T-helper 9 cell (primary cell): ENCODE measurements at regions not wholly inside any gene's neighbourhood (a gene's known extent, or its start where the extent isn't known, plus 50 kb on each side); places are given as distances from the start of the nearest gene placed in this dataset.

Experiments used
- DNase-seq: peaks from one replicate; pipeline ENCODE4 v3.0.0-alpha.2; 2020

GRCh38 chr12:13486794-13487193, 290.3 kb downstream of the EMP1 start:
- DNase-seq, result no peak

- no peak for DNase-seq
Measured at GRCh38 chr12:13478650-13479181, 282.2 kb downstream of the EMP1 start.

GRCh38 chr12:13474381-13474780, 277.9 kb downstream of the EMP1 start:
- DNase-seq, result no peak

- no peak for DNase-seq
Measured at GRCh38 chr12:13472690-13473089, 276.2 kb downstream of the EMP1 start.

- DNase-seq, result no peak
Measured at GRCh38 chr12:13471471-13471870, 274.9 kb downstream of the EMP1 start.

DNA sequence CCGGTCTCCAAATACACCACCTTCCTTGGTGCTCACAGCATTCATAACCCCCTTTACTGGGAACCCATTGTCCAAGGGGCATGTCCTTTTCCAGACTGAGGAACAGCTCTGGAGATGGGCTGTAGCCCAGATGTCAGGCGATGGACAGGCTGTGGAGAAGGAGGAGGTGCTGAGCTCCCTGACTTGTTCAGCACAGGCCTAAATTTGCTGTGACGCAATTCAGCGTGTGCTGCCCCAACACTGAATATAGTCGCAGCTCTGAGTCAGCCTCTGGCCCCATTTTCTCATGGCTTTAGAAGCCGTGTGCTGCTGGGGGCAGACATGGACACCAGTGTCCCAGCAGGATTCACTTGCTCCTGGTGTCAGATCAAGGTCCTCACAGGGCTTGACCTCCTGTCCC, 269.1 kb downstream of the EMP1 start:
- DNase-seq, result no peak

GRCh38 chr12:13463189-13463588, 266.7 kb downstream of the EMP1 start:
- no peak for DNase-seq

DNA sequence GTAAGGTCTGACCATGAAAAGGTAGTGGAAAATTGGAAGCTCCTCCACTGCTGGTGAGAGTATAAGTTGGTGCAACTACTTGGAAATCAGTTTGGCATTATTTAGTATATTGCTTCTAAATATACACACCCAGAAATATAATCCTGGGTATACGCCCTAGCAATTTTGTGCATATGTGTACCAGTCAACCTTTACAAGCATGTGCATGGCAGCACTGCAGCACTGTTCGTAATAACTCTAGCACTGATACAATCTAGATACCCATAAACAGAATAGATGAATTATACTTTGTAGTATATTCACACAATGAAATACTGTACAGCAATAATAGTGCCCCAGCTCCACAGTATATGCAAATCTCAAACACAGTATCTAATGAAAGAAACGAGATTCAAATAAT, 265.9 kb downstream of the EMP1 start:
- no peak for DNase-seq

GRCh38 chr12:13455778-13456144, 259.2 kb downstream of the EMP1 start:
- no peak for DNase-seq

- DNase-seq, result no peak
Measured at GRCh38 chr12:13454991-13455777, 258.7 kb downstream of the EMP1 start.

GRCh38 chr12:13452955-13453570, 256.5 kb downstream of the EMP1 start:
- DNase-seq, result no peak

GRCh38 chr12:13451776-13452175, 255.2 kb downstream of the EMP1 start:
- no peak for DNase-seq

GRCh38 chr12:13450231-13451080, 253.9 kb downstream of the EMP1 start:
- DNase-seq, result no peak

DNA sequence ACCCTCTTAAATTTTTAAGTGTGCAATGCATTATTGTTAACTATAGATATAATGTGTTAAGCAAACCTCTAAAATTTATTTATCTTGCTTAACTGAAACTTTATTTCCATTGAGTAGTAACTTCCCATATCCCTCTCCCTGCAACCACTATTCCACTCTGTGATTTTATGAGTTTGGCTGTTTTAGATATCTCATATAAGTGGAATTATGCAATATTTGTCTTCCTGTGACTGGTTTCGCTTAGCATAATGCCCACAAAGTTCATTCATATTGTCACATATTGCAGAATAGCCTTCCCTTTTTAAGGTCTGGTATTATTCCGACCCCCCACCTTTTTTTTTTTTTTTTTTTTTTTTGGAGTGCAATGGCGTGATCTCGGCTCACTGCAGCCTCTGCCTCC, 247.6 kb downstream of the EMP1 start:
- DNase-seq, result no peak

GRCh38 chr12:13443498-13443897, 247.0 kb downstream of the EMP1 start:
- no peak for DNase-seq

GRCh38 chr12:13443028-13443427, 246.5 kb downstream of the EMP1 start:
- DNase-seq, result no peak

DNA sequence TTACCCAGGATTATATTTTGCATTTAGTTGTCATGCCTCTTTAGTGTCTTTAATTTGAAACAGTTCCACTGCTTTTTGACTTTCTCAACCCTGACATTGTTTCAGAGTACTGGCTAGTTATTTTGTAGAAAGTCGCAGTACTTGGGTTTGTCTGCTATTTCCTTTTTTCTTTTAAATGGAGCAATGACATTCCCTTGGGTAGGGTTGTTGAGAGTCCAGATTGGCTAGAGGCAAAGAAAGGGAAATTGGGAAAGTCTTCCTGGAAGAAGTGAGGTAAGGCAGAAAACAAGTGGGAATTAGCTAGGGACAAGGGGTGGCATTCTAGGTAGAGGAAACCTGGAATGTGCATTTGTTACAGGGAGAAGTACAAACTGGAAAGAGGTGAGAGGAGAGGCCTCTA, 245.9 kb downstream of the EMP1 start:
- no peak for DNase-seq

DNA sequence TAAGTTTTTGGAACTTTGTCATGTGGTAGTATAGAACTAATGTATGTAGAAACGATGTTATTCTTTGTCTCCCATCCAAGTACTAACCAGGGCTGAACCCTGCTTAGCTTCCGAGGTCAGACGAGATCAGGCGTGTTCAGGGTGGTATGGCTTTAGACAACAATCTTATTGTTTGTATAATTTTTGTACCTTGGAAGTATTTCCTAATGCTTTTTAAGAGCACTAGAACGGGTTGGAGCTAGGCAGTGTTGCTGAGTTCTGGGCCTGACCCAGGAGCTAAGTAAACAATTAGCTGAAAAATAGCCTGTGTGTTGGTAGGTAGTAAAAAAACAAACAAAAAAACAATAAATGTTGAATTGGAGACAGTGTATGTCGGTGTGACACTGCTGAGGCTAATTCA, 244.3 kb downstream of the EMP1 start:
- no peak for DNase-seq

GRCh38 chr12:13437541-13437940, 241.0 kb downstream of the EMP1 start:
- no peak for DNase-seq

GRCh38 chr12:13436696-13437391, 240.3 kb downstream of the EMP1 start:
- no peak for DNase-seq

DNA sequence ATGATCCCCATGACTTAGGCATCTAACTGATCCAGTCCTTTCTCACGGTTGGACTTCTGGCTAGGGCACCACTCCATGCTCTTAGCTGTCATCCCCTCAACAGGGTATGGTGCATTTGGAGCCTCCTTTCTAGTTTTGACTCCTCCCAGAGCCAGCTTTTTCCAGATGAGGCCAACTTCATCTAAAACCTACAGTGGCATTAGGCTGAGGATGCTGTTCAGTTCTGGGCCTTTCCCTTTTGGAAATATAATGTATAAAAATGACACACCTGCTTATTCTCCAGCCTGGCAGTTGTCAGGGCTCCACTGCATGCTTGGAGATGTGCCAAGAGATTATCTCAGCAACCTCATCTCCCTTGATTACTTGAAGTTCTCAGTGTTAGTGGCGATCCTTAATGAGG, 239.7 kb downstream of the EMP1 start:
- no peak for DNase-seq

- DNase-seq, result no peak
Measured at GRCh38 chr12:13435235-13435933, 238.9 kb downstream of the EMP1 start.
